ENCODE measurements at regions not wholly inside any gene's neighbourhood (a gene's known extent, or its start where the extent isn't known, plus 50 kb on each side); places are given as distances from the start of the nearest gene placed in this dataset.

GRCh38 chr11:81658722-81659121 lies 1074.9 kb downstream of the FAM181B start:
- peak; percentile 63 to 83 for TF ChIP-seq CTCF (conservative IDR thresholded peaks at IDR 0.05 in 1 of 2, IDR thresholded peaks at IDR 0.05 in 1 of 2; ENCODE audit: extremely low read depth in 1 of 2, insufficient read depth in 1 of 2, low read depth in 1 of 2, low read length in 2 of 2)
- TF ChIP-seq EZH2 (IDR thresholded peaks at IDR 0.05; ENCODE audit: borderline replicate concordance, low read length): no peak

Measured in mammary epithelial cell (primary cell).